ENCODE measurements at regions not wholly inside any gene's neighbourhood (a gene's known extent, or its start where the extent isn't known, plus 50 kb on each side); places are given as distances from the start of the nearest gene placed in this dataset.
A peak's percentile ranks its signal among the peaks of the same experiment; 100 is the strongest.

- Histone ChIP-seq H3K27ac (no peak overlapping the region), H3K4me3 (no peak overlapping the region), H3K27me3 (no peaks in the 10 kb centered on the region), H3K9me3 (peaks cover 0 to 5% (median 1%) of the 10 kb centered on the region in 4 donors), H3K36me3 (no peaks in the 10 kb centered on the region), H3K4me1 (peaks cover 0 to 42% (median 20%) of the 10 kb centered on the region in 4 donors)
- intact Hi-C loops (cut with DNase I) = no loop called here
- no peak for TF ChIP-seq EP300 (IDR thresholded peaks at IDR 0.05)
- no peak for TF ChIP-seq POLR2A (IDR thresholded peaks at IDR 0.05)
- TF ChIP-seq POLR2AphosphoS5 (IDR thresholded peaks at IDR 0.05) = no peak
- no peak for TF ChIP-seq CTCF (IDR thresholded peaks at IDR 0.05)
- 21 to 74% methylated on average over 3 of the region's 3 CpGs for WGBS, 2 donors
- no peak for DNase-seq
Measured at GRCh38 chr2:38497670-38498037, 105.1 kb downstream of the HNRNPLL start.

GRCh38 chr2:38496927-38497669 lies 105.6 kb downstream of the HNRNPLL start:
- 55 to 81% methylated on average over 8 of the region's 8 CpGs for WGBS, 2 donors
- intact Hi-C loops (cut with DNase I) = no loop called here
- peaks cover 0 to 42% (median 20%) of the 10 kb centered on the region in 4 donors for H3K4me1 ChIP-seq
- H3K27me3 ChIP-seq = no peaks in the 10 kb centered on the region
- DNase-seq = no peak
- peaks cover 0 to 2% (median under 1%) of the 10 kb centered on the region in 4 donors for H3K9me3 ChIP-seq
- H3K4me3 ChIP-seq = no peak overlapping the region
- no peak overlapping the region for H3K27ac ChIP-seq
- no peak for TF ChIP-seq POLR2A (IDR thresholded peaks at IDR 0.05)
- TF ChIP-seq CTCF (IDR thresholded peaks at IDR 0.05) = no peak
- TF ChIP-seq POLR2AphosphoS5 (IDR thresholded peaks at IDR 0.05) = no peak
- TF ChIP-seq EP300 (IDR thresholded peaks at IDR 0.05) = no peak
- no peaks in the 10 kb centered on the region for H3K36me3 ChIP-seq

GRCh38 chr2:38495880-38496279 lies 106.8 kb downstream of the HNRNPLL start:
- no peaks in the 10 kb centered on the region for H3K36me3 ChIP-seq
- 91 to 92% methylated on average over 2 of the region's 2 CpGs for whole genome bisulfite sequencing, 2 donors
- no peak for DNase-seq
- no peak for TF ChIP-seq POLR2A (IDR thresholded peaks at IDR 0.05)
- no peak for TF ChIP-seq CTCF (IDR thresholded peaks at IDR 0.05)
- no peak for TF ChIP-seq POLR2AphosphoS5 (IDR thresholded peaks at IDR 0.05)
- TF ChIP-seq EP300 (IDR thresholded peaks at IDR 0.05) = no peak
- H3K4me3 ChIP-seq = no peak overlapping the region
- intact Hi-C loops (cut with DNase I) = no loop called here
- no peak overlapping the region for H3K27ac ChIP-seq
- H3K9me3 ChIP-seq = no peaks in the 10 kb centered on the region
- H3K27me3 ChIP-seq = no peaks in the 10 kb centered on the region
- peaks cover 0 to 40% (median 19%) of the 10 kb centered on the region in 4 donors for H3K4me1 ChIP-seq

GRCh38 chr2:38494394-38494793 lies 108.3 kb downstream of the HNRNPLL start:
- Histone ChIP-seq H3K4me1 (peaks cover 0 to 25% (median 5%) of the 10 kb centered on the region in 4 donors), H3K36me3 (no peaks in the 10 kb centered on the region), H3K27me3 (no peaks in the 10 kb centered on the region), H3K9me3 (no peaks in the 10 kb centered on the region), H3K27ac (peak overlapping the region in 2 of 4 donors; percentile 30 to 50), H3K4me3 (no peak overlapping the region)
- no peak for DNase-seq
- intact Hi-C loops (cut with DNase I) = no loop called here
- TF ChIP-seq EP300 (IDR thresholded peaks at IDR 0.05) = no peak
- 84 to 85% methylated on average over 5 of the region's 5 CpGs for WGBS, 2 donors

GRCh38 chr2:38492042-38492615 lies 110.6 kb downstream of the HNRNPLL start:
- no peak overlapping the region for H3K4me3 ChIP-seq
- intact Hi-C loops (cut with DNase I) = no loop called here

More at GRCh38 chr2:38492042-38492615, 110.6 kb downstream of the HNRNPLL start:
- H3K27ac ChIP-seq = no peak overlapping the region
- peaks cover 0 to 17% (median 2%) of the 10 kb centered on the region in 4 donors for H3K4me1 ChIP-seq
- H3K9me3 ChIP-seq = no peaks in the 10 kb centered on the region
- no peak for DNase-seq
- TF ChIP-seq POLR2AphosphoS5 (IDR thresholded peaks at IDR 0.05) = no peak
- TF ChIP-seq POLR2A (IDR thresholded peaks at IDR 0.05) = no peak
- TF ChIP-seq EP300 (IDR thresholded peaks at IDR 0.05) = no peak
- TF ChIP-seq CTCF (IDR thresholded peaks at IDR 0.05) = no peak
- no peaks in the 10 kb centered on the region for H3K27me3 ChIP-seq
- no peaks in the 10 kb centered on the region for H3K36me3 ChIP-seq
- 93 to 98% methylated on average over 3 of the region's 3 CpGs for WGBS, 2 donors

All from sigmoid colon (tissue), 6 donors.